GM18519 (cell line): ENCODE measurements at regions not wholly inside any gene's neighbourhood (a gene's known extent, or its start where the extent isn't known, plus 50 kb on each side); places are given as distances from the start of the nearest gene placed in this dataset.

Experiments used
- ATAC-seq: cut with Tn5 transposase; IDR thresholded peaks from one replicate; pipeline ENCODE4 v1.9.1; 2021; ENCODE audit warnings: mild to moderate bottlenecking, moderate library complexity; ENCODE audit not compliant: unreplicated experiment, low FRiP score

DNA sequence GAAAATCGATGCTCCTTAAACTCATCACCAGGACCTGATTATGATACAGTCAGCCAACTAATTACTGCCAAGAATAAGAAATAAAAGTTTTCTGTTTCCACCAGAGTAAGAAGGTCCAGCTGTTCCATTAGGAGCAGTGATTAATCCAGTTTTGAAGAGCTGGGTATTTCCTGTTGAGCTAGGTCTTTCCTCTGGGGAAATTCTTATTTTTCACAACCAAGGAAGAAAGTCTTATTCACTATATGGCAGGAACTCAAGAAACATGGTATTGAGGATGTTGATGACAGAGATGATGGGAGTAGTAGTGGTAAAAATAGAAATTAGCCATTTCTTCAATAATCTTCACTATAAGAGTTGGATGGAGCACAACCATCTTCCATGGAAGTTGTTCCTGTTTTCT lies 374.6 kb upstream of the RUNX1 start:
- no peak for ATAC-seq

DNA sequence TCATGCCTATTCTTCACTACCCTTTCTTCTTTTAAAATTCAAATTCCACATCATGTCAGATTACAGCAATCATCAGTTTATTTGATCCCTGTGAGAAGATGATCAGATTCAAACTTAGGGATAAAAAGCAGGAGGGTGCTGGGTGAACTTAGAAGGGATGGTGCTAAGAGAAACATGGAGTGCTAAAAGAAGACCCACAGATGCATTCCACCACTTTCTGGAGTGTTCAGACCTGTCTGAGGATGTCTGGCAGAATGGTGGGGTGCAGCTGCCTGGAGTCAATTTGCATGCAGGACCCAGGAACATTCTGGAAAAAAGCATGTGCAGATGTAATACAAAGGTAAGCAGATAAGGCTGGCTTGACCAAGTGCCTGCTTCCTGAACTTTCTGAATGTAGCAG lies 372.9 kb upstream of the RUNX1 start:
- no peak for ATAC-seq

DNA sequence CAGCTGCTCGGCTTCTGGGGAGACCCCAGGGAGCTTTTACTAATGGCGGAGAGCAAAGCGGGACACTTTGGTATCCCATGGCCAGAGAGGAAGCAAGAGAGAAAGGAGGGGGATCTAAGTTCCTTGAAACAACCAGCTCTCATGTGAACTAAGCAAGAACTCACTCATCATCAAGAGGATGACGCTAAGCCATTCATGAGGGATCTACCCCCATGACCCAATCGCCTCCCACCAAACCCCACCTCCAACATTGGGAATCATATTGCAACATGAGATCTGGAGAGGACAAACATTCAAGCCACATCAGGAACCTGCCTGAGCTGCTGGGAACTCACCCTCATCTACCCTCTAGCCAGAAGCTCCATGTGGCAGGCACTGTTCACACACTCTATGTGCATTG lies 372.1 kb upstream of the RUNX1 start:
- no peak for ATAC-seq

GRCh38 chr21:35420656-35421055 lies 371.6 kb upstream of the RUNX1 start:
- no peak for ATAC-seq

DNA sequence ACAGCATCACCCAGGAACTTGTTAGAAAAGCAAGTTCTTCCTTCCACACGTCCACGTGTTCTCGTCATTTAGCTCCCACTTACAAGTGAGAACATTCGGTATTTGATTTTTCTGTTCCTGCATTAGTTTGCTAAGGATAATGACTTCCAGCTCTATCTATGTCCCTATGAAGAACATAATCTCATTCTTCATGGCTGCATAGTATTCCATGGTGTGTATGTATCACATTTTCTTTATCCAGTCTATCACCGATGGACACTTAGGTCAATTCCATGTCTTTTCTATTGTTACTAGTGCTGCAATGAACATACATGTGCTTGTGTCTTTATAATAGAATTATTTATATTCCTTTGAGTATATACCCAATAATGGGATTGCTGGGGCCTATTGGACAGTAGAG lies 368.7 kb upstream of the RUNX1 start:
- ATAC-seq: no peak

DNA sequence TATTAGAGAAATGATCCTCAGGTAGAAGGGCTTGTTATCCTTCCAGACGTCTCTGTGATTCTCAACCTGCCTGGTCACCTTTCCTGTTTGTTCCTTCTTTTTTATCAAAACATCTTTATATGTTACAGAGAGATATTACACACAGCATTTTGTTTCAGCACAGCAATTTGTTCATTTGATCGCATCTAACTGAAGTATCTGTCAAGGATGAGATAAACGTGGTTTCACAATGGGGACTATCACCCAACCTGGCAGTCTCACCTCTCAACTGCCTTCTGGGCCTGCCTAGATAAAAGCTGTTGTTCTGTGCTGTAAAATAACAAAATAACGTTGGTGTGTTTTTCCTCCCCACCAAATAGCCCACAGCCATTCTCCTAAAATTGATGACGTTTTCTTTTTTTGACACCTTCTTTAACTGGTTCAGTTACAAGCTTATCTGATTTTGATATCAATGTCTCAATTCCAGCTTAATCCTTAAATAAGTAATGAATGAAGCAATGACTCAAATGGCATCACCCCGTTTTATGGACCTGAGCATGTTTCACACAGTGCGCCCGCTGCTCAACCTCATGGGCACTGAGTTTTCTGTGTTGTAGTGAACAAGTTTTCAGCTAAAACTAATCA lies 367.9 kb upstream of the RUNX1 start:
- no peak for ATAC-seq

GRCh38 chr21:35414507-35415139 lies 365.5 kb upstream of the RUNX1 start:
- ATAC-seq: no peak

DNA sequence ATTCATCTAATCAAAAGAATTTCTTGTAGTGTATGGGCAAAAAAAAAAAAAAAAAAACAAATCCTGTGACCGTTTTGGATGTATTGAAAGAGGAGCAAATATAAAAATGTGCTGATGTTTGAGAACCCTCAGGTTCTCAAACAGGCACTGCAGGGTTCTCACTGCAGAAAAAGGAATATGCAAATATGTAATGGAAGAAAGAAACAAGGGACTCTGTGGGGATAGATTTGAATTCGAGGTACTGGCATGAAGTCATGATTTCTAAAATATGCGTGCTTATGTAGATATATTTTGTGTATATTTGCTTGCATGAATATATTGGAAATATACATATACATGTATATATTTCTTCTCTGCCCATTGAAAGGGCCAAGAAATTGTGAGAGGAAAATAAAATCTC lies 365.0 kb upstream of the RUNX1 start:
- no peak for ATAC-seq

GRCh38 chr21:35412231-35412630 lies 363.1 kb upstream of the RUNX1 start:
- ATAC-seq: no peak

DNA sequence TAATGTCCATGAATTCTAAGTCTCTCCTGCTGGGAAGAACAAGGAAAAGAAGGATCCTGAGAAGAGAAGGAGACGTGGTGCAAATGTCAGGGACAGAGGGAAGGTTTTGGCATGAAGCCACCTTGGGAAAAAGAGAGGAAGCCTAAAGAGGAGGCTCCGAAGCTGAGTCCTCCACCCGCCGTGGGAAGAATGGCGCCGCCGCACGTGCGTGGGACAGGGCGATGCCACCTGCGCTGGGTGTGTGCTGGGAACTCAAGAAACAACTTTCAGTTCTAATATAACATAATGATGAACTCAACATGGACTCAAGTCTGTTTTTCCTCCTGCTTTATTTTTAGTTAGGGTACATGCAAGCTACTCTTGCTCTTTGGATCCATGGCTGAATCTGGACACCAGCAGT lies 362.3 kb upstream of the RUNX1 start:
- no peak for ATAC-seq

- no peak for ATAC-seq
Observed at GRCh38 chr21:35410656-35411055, 361.6 kb upstream of the RUNX1 start.

DNA sequence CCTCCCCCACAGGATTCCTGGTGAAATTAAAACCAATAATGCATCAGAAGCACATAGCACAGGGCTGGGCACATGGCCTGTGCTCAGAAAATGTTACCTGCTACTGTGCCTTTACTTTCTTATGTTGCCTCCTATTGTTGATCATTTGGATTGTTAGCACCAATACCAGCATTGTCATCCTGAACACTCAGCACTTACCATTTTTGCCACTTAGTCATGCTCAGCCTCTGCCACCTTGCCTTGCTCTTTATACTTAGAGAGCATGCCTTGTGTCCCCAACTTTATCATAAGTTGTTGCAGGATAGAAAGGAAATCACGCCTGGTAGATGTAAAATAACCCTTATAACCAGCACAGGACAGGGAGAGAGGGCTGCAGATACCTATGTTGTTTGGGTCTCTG lies 361.0 kb upstream of the RUNX1 start:
- no peak for ATAC-seq

DNA sequence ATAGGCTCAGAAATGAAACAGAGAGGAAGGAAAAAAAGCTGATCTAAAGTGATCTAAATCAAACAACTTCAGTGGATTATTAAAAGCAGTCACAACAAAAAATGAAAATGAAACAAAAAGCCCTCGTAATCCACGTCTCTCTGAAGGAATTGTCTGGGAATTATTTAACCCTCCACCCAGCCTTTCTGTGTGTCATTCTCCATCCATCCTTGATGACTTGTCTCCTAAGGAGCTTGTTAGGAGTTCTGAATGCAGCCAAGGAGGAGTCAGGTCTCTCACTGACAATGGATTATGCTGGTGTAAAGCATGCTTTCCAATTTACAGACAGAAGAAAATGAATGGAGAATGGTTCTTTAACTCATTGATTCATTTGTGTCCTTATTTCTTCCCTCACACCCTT lies 359.3 kb upstream of the RUNX1 start:
- no peak for ATAC-seq

- ATAC-seq: no peak
Observed at GRCh38 chr21:35406635-35407034, 357.5 kb upstream of the RUNX1 start.

DNA sequence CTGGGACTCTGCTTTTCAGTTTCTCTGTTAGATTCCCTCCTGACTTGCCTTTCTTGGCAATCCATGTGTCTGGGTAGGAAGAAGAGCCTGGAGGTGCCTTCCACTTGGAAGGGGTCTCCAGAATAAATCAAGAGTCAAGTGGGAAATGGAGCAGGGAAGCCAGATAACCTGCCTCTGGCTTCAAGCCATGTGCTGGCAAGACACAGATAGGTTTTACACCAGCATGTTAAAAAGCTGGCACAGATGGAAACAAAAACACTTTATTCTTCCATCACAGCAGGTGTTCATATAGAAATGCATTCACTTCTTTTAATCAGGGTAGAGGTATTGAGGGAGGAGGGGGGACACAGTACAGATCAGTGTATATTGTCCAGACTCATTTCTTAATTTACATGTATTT lies 356.9 kb upstream of the RUNX1 start:
- no peak for ATAC-seq

DNA sequence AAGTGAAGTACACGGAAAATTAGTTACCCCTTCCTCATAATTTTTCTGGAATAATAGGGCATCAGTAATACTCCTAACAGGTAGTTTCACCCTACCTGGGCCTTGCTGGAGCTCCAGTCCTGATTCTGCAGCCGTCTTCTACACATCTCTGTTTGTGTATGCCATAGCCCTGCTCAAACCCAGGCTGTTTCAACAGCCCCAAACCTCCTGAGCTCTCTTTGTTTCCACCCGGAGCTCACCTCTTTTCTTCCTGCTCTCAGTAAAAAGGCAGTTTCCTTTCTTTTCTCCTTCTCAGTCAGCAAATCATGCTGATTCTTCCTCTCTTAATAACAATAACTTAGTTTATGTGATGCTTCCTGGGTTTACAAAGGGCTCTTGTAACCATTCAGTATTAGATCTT lies 355.1 kb upstream of the RUNX1 start:
- no peak for ATAC-seq

DNA sequence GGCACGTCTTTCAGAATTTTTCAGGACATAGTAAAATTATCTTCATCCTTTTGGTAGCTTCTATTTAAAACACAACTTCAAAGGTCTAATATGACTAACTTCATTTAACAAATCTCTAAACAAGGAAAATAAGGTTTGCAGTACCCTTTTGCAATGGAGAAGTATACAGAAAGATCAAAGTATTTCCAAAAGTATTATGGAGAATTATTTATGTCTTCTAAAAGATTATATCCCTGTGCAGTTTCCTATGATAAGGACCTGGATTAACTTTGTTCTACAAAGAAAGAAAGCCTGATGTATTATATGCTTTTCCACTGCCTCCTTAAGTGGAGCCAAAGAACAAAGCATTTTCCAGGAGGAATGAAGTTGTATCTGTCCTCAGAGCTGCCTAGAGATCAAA lies 353.0 kb upstream of the RUNX1 start:
- ATAC-seq: no peak

DNA sequence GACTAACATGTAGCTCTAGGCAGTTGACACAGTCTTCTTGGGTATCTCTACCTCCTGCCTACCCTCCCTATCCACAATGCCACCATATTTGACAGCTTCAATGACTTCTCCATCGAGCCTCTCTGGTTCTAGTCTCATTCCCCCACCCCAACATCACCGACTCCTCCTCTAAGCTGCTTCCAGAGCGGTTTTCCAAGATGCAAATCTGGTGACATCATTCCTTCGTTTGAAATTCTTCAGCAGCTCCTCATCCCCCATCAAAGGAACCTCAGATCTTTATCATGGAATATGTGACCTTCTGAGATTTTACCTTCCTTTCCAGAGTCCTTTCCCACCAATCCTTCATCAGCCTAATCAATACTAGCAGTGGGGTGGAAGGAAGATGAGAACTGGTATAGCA lies 352.4 kb upstream of the RUNX1 start:
- ATAC-seq: no peak

DNA sequence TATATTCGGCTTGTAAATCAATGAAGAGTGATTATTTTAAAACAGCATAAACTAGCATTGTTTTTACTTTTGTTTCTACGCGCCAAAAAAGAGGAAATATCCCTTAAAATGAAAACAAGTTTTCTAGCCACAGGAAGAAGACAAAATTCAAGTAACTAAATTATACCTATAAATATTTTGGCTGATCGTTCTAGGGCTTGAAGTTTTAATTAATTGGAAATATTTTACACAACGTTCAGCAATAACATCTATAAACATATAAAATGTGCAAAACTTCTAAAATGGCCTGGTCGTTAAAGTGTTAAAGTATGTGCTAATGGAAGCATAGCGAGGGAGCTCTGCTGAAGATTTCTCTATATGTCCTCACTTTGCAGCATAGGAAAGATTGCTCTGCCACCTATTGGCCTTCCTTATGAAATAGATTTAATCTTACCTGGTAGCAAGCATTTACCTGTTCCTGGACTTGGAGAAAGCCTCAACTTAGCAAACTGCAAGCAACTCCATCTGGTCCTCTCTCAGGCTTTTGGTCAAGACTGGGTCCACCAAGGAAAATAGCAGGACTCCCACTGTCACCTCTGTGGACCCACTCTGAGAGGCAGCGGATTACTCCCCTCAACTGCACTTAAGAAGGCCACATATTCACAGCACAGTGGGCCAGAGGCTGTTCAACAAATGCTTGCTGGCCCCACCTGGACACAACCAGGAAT lies 351.3 kb upstream of the RUNX1 start:
- no peak for ATAC-seq

DNA sequence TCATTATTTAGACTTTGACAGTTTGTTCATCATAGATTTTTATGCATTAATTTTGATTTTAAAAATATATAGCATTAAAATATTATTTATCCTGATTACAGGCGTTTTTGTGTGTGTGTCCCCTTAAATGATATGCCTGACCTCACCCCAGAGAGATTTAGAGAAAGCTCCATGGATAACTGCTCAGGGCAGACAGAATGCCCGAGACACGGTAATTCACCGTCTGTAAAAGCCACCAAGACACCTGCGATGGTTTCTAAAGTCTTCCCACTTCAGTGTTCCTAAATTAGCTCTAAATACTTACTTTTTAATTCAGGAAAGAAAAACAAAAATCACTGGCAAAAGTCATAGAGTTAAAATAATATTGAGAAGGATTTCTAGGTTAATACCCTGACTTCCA lies 350.6 kb upstream of the RUNX1 start:
- ATAC-seq: no peak

GRCh38 chr21:35399002-35399530 lies 350.0 kb upstream of the RUNX1 start:
- no peak for ATAC-seq
